ENCODE measurements at regions not wholly inside any gene's neighbourhood (a gene's known extent, or its start where the extent isn't known, plus 50 kb on each side); places are given as distances from the start of the nearest gene placed in this dataset.

GRCh38 chr1:81607924-81608323, 192.8 kb upstream of the ADGRL2 start:
- no peak overlapping the region for H3K27ac ChIP-seq
- no peaks in the 10 kb centered on the region for H3K27me3 ChIP-seq
- no peak for TF ChIP-seq POLR2A (IDR thresholded peaks at IDR 0.05)
- no peak for TF ChIP-seq CTCF (IDR thresholded peaks at IDR 0.05)
- 59 to 72% methylated on average over 3 of the region's 3 CpGs for WGBS, 2 donors
- H3K36me3 ChIP-seq (ENCODE audit: low read depth, missing control alignments) = no peaks in the 10 kb centered on the region
- no peaks in the 10 kb centered on the region for H3K4me1 ChIP-seq
- H3K9me3 ChIP-seq = no peaks in the 10 kb centered on the region
- no peak for DNase-seq
- H3K4me3 ChIP-seq = no peak overlapping the region
- intact Hi-C loops (cut with DNase I; ENCODE audit: low total_unique reads) = no loop called here

- 89 to 96% methylated on average over 3 of the region's 3 CpGs for WGBS, 2 donors
- H3K9me3 ChIP-seq = no peaks in the 10 kb centered on the region
Observed at GRCh38 chr1:81607086-81607485, 193.6 kb upstream of the ADGRL2 start.

GRCh38 chr1:81606656-81607055, 194.1 kb upstream of the ADGRL2 start:
- WGBS, 2 donors = 77 to 92% methylated on average over 5 of the region's 5 CpGs
- Histone ChIP-seq H3K4me1 (no peaks in the 10 kb centered on the region), H3K36me3 (ENCODE audit: low read depth, missing control alignments) (no peaks in the 10 kb centered on the region), H3K4me3 (no peak overlapping the region), H3K27me3 (no peaks in the 10 kb centered on the region), H3K27ac (no peak overlapping the region), H3K9me3 (no peaks in the 10 kb centered on the region)
- DNase-seq = no peak
- no peak for TF ChIP-seq POLR2A (IDR thresholded peaks at IDR 0.05)
- TF ChIP-seq CTCF (IDR thresholded peaks at IDR 0.05) = no peak
- intact Hi-C loops (cut with DNase I; ENCODE audit: low total_unique reads) = no loop called here

More at GRCh38 chr1:81607086-81607485, 193.6 kb upstream of the ADGRL2 start:
- TF ChIP-seq CTCF (IDR thresholded peaks at IDR 0.05) (no peak), POLR2A (IDR thresholded peaks at IDR 0.05) (no peak)
- H3K4me3 ChIP-seq = no peak overlapping the region
- no peaks in the 10 kb centered on the region for H3K27me3 ChIP-seq
- no peak overlapping the region for H3K27ac ChIP-seq
- no peaks in the 10 kb centered on the region for H3K4me1 ChIP-seq
- intact Hi-C loops (cut with DNase I; ENCODE audit: low total_unique reads) = no loop called here
- no peaks in the 10 kb centered on the region for H3K36me3 ChIP-seq (ENCODE audit: low read depth, missing control alignments)
- DNase-seq = no peak

GRCh38 chr1:81605023-81605422, 195.7 kb upstream of the ADGRL2 start:
- Histone ChIP-seq H3K27ac (no peak overlapping the region), H3K27me3 (no peaks in the 10 kb centered on the region), H3K4me3 (no peak overlapping the region), H3K36me3 (ENCODE audit: low read depth, missing control alignments) (no peaks in the 10 kb centered on the region), H3K9me3 (no peaks in the 10 kb centered on the region), H3K4me1 (no peaks in the 10 kb centered on the region)
- intact Hi-C loops (cut with DNase I; ENCODE audit: low total_unique reads) = no loop called here
- DNase-seq = no peak
- TF ChIP-seq CTCF (IDR thresholded peaks at IDR 0.05) = no peak
- TF ChIP-seq POLR2A (IDR thresholded peaks at IDR 0.05) = no peak

- H3K4me1 ChIP-seq = no peaks in the 10 kb centered on the region
- no peak overlapping the region for H3K27ac ChIP-seq
- no peaks in the 10 kb centered on the region for H3K9me3 ChIP-seq
- DNase-seq = no peak
- intact Hi-C loops (cut with DNase I; ENCODE audit: low total_unique reads) = no loop called here
- no peak for TF ChIP-seq CTCF (IDR thresholded peaks at IDR 0.05)
- TF ChIP-seq POLR2A (IDR thresholded peaks at IDR 0.05) = no peak
- WGBS, 2 donors = 83 to 84% methylated on average over 3 of the region's 3 CpGs
- H3K4me3 ChIP-seq = no peak overlapping the region
- H3K27me3 ChIP-seq = no peaks in the 10 kb centered on the region
- H3K36me3 ChIP-seq (ENCODE audit: low read depth, missing control alignments) = no peaks in the 10 kb centered on the region
Observed at GRCh38 chr1:81600878-81601622, 199.7 kb upstream of the ADGRL2 start.
